WTC11 (cell line): ENCODE measurements at regions not wholly inside any gene's neighbourhood (a gene's known extent, or its start where the extent isn't known, plus 50 kb on each side); places are given as distances from the start of the nearest gene placed in this dataset.

Source experiments
- ATAC-seq: fragments of 200-7000 bp; cut with Tn5 transposase; 2 replicates; pipeline ENCODE4 v1.10.0; 2021; ENCODE audit warnings: mild to moderate bottlenecking, moderate library complexity
- CTCF ChIA-PET: fragments of 300-600 bp; sonication (Branson Sonifier 250); formaldehyde crosslinking; loops from one replicate; lab custom pipeline; 2021; ENCODE audit warnings: antibody characterized with exemption; lab: Charles Lee
- POLR2A ChIA-PET: fragments of 350-600 bp; sonication (Branson Sonifier 250); formaldehyde crosslinking; loops from one replicate; lab custom pipeline; 2021; ENCODE audit warnings: antibody characterized with exemption; lab: Charles Lee
- DNase-seq: peaks from one replicate; pipeline ENCODE4 v3.0.0; 2021; ENCODE audit warnings: low spot score
- H3K27ac Mint-ChIP-seq: 2 replicates; pipeline ENCODE4 v1.8.0; 2021; ENCODE audit warnings: mixed read lengths
- H3K27me3 Mint-ChIP-seq: 2 replicates; pipeline ENCODE4 v1.8.0; 2021; ENCODE audit warnings: low read depth, mild to moderate bottlenecking, moderate library complexity, mixed read lengths
- H3K36me3 Mint-ChIP-seq: 2 replicates; pipeline ENCODE4 v1.8.0; 2021; ENCODE audit warnings: mixed read lengths
- H3K4me1 Mint-ChIP-seq: 2 replicates; pipeline ENCODE4 v1.8.0; 2022; ENCODE audit warnings: mixed read lengths
- H3K4me3 Mint-ChIP-seq: 2 replicates; pipeline ENCODE4 v1.8.0; 2021; ENCODE audit warnings: mild to moderate bottlenecking, moderate library complexity, mixed read lengths
- H3K9me3 Mint-ChIP-seq: 2 replicates; pipeline ENCODE4 v1.8.0; 2021; ENCODE audit warnings: mixed read lengths
- ATF1 ChIP-seq: sonication (generic); formaldehyde crosslinking; IDR thresholded peaks from 2 replicates; pipeline ENCODE4 v1.8.1; 2023; ENCODE audit warnings: mild to moderate bottlenecking, moderate library complexity, missing genetic modification reagents
- ATF6 ChIP-seq: sonication (generic); formaldehyde crosslinking; IDR thresholded peaks from 2 replicates; pipeline ENCODE4 v1.8.1; 2023; ENCODE audit warnings: mild to moderate bottlenecking, missing genetic modification reagents
- CREM ChIP-seq: sonication (generic); formaldehyde crosslinking; IDR thresholded peaks from 2 replicates; pipeline ENCODE4 v1.8.1; 2022; ENCODE audit warnings: mild to moderate bottlenecking, missing genetic modification reagents, moderate library complexity
- E2F1 ChIP-seq: sonication (generic); formaldehyde crosslinking; IDR thresholded peaks from 2 replicates; pipeline ENCODE4 v1.8.0; 2022; ENCODE audit warnings: mild to moderate bottlenecking, missing genetic modification reagents
- ESRRA ChIP-seq: sonication (generic); formaldehyde crosslinking; IDR thresholded peaks from 2 replicates; pipeline ENCODE4 v1.8.1; 2022; ENCODE audit warnings: mild to moderate bottlenecking, missing genetic modification reagents, borderline replicate concordance
- IRF2 ChIP-seq: sonication (generic); formaldehyde crosslinking; IDR thresholded peaks from 2 replicates; pipeline ENCODE4 v1.8.0; 2022; ENCODE audit warnings: low read depth, missing genetic modification reagents, borderline replicate concordance
- MYBL2 ChIP-seq: sonication (generic); formaldehyde crosslinking; IDR thresholded peaks from 2 replicates; pipeline ENCODE4 v1.8.1; 2023; ENCODE audit warnings: mild to moderate bottlenecking, moderate library complexity, missing genetic modification reagents
- NR1H2 ChIP-seq: sonication (generic); formaldehyde crosslinking; IDR thresholded peaks from 2 replicates; pipeline ENCODE4 v1.9.0; 2021; ENCODE audit warnings: mild to moderate bottlenecking, moderate library complexity, missing genetic modification reagents
- NR3C1 ChIP-seq: sonication (generic); formaldehyde crosslinking; conservative IDR thresholded peaks from 2 replicates; pipeline ENCODE4 v1.8.1; 2023; ENCODE audit warnings: low read depth, mild to moderate bottlenecking, missing genetic modification reagents
- PRRX2 ChIP-seq: fragments of 250-450 bp; sonication (Bioruptor Pico); IDR thresholded peaks from 2 replicates; pipeline ENCODE4 v1.8.0; 2021; ENCODE audit warnings: mild to moderate bottlenecking
- RORB ChIP-seq: fragments of 250-450 bp; sonication (Bioruptor Pico); IDR thresholded peaks from 2 replicates; pipeline ENCODE4 v1.9.0; 2021; ENCODE audit warnings: mild to moderate bottlenecking
- SMAD3 ChIP-seq: sonication (generic); formaldehyde crosslinking; IDR thresholded peaks from 2 replicates; pipeline ENCODE4 v1.8.0; 2022; ENCODE audit warnings: missing genetic modification reagents, mild to moderate bottlenecking, borderline replicate concordance
- SP1 ChIP-seq: sonication (generic); formaldehyde crosslinking; conservative IDR thresholded peaks from 2 replicates; pipeline ENCODE4 v1.8.1; 2022; ENCODE audit warnings: missing genetic modification reagents
- TCF7 ChIP-seq: sonication (generic); formaldehyde crosslinking; IDR thresholded peaks from 2 replicates; pipeline ENCODE4 v1.8.0; 2022; ENCODE audit warnings: mild to moderate bottlenecking, low read depth, missing genetic modification reagents, moderate library complexity
- TP53 ChIP-seq: sonication (generic); formaldehyde crosslinking; IDR thresholded peaks from 2 replicates; pipeline ENCODE4 v1.8.1; 2023; ENCODE audit warnings: mild to moderate bottlenecking, missing genetic modification reagents
- ZNF121 ChIP-seq: sonication (generic); formaldehyde crosslinking; IDR thresholded peaks from 2 replicates; pipeline ENCODE4 v1.8.0; 2023; ENCODE audit warnings: missing genetic modification reagents
- TF ChIP-seq, protein P1 (sequence below): sonication (generic); formaldehyde crosslinking; IDR thresholded peaks from 2 replicates; pipeline ENCODE4 v1.8.1; 2022; ENCODE audit warnings: low read depth, missing genetic modification reagents, borderline replicate concordance
- TF ChIP-seq, protein P2 (sequence below): sonication (generic); formaldehyde crosslinking; IDR thresholded peaks from 2 replicates; pipeline ENCODE4 v1.8.1; 2022; ENCODE audit warnings: mild to moderate bottlenecking, moderate library complexity, missing genetic modification reagents
- TF ChIP-seq, protein P3 (sequence below): sonication (generic); formaldehyde crosslinking; IDR thresholded peaks from 2 replicates; pipeline ENCODE4 v1.8.1; 2023; ENCODE audit warnings: mild to moderate bottlenecking, missing genetic modification reagents, moderate library complexity
- TF ChIP-seq, protein P4 (sequence below): sonication (generic); formaldehyde crosslinking; IDR thresholded peaks from 2 replicates; pipeline ENCODE4 v1.8.1; 2023; ENCODE audit warnings: mild to moderate bottlenecking, moderate library complexity, missing genetic modification reagents
- TF ChIP-seq, protein P5 (sequence below): sonication (generic); formaldehyde crosslinking; IDR thresholded peaks from 2 replicates; pipeline ENCODE4 v1.8.1; 2023; ENCODE audit warnings: mild to moderate bottlenecking, missing genetic modification reagents, moderate library complexity
- TF ChIP-seq, protein P6 (sequence below): fragments of 250-450 bp; sonication (Bioruptor Pico); conservative IDR thresholded peaks from 2 replicates; pipeline ENCODE4 v1.9.0; 2021; ENCODE audit warnings: mild to moderate bottlenecking

DNA sequence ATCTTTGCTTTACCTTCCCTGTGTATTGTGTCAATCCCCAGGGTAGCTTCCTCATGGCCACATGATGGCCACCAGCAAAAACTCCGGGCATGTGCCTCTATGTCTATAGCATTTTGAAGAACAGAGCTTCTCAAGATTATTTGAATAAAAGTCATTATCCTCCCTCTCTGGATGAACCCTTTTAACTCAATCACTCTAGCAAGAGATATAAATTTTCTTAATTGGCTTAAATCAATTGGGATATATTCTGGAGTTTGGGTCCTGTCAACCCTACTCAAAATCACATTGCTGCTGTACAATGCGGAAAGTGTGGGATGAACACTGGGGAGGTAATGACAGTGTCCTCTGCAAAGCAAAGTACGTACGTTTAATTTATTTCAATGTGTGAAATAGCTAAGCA is 370.6 kb upstream of the LRRC3B start (continued):
- TF ChIP-seq MYBL2 (CRISPR knock-in tag) (no peak), ATF1 (CRISPR knock-in tag) (no peak)
- TF ChIP-seq, protein P1, sequence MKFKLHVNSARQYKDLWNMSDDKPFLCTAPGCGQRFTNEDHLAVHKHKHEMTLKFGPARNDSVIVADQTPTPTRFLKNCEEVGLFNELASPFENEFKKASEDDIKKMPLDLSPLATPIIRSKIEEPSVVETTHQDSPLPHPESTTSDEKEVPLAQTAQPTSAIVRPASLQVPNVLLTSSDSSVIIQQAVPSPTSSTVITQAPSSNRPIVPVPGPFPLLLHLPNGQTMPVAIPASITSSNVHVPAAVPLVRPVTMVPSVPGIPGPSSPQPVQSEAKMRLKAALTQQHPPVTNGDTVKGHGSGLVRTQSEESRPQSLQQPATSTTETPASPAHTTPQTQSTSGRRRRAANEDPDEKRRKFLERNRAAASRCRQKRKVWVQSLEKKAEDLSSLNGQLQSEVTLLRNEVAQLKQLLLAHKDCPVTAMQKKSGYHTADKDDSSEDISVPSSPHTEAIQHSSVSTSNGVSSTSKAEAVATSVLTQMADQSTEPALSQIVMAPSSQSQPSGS (CRISPR knock-in tag), result no peak
- TF ChIP-seq, protein P2, sequence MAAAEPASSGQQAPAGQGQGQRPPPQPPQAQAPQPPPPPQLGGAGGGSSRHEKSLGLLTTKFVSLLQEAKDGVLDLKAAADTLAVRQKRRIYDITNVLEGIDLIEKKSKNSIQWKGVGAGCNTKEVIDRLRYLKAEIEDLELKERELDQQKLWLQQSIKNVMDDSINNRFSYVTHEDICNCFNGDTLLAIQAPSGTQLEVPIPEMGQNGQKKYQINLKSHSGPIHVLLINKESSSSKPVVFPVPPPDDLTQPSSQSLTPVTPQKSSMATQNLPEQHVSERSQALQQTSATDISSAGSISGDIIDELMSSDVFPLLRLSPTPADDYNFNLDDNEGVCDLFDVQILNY (CRISPR knock-in tag), result no peak

GRCh38 chr3:26256224-26256623 is 366.3 kb upstream of the LRRC3B start:
- POLR2A ChIA-PET, result no interaction called here
- no peak for TF ChIP-seq ZNF121
- no peak for TF ChIP-seq TCF7 (CRISPR knock-in tag)
- TF ChIP-seq, protein P3, sequence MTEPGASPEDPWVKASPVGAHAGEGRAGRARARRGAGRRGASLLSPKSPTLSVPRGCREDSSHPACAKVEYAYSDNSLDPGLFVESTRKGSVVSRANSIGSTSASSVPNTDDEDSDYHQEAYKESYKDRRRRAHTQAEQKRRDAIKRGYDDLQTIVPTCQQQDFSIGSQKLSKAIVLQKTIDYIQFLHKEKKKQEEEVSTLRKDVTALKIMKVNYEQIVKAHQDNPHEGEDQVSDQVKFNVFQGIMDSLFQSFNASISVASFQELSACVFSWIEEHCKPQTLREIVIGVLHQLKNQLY (CRISPR knock-in tag), result no peak
- no peak for TF ChIP-seq RORB (CRISPR knock-in tag)
- TF ChIP-seq, protein P4, sequence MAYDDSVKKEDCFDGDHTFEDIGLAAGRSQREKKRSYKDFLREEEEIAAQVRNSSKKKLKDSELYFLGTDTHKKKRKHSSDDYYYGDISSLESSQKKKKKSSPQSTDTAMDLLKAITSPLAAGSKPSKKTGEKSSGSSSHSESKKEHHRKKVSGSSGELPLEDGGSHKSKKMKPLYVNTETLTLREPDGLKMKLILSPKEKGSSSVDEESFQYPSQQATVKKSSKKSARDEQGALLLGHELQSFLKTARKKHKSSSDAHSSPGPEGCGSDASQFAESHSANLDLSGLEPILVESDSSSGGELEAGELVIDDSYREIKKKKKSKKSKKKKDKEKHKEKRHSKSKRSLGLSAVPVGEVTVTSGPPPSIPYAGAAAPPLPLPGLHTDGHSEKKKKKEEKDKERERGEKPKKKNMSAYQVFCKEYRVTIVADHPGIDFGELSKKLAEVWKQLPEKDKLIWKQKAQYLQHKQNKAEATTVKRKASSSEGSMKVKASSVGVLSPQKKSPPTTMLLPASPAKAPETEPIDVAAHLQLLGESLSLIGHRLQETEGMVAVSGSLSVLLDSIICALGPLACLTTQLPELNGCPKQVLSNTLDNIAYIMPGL, result no peak
- no peak for TF ChIP-seq IRF2 (CRISPR knock-in tag)
- TF ChIP-seq ATF6 (CRISPR knock-in tag), result no peak
- TF ChIP-seq CREM (CRISPR knock-in tag), result no peak
- H3K27ac Mint-ChIP-seq, result no peak overlapping the region
- no peaks in the 10 kb centered on the region for H3K27me3 Mint-ChIP-seq
- H3K9me3 Mint-ChIP-seq, result peaks cover 8% of the 10 kb centered on the region; the same call in 1 of the 2 replicates
- no peak overlapping the region for H3K4me3 Mint-ChIP-seq
- H3K4me1 Mint-ChIP-seq, result peaks cover 7% of the 10 kb centered on the region; the same call in 1 of the 2 replicates
- DNase-seq (no peak), ATAC-seq (no peak)
- no peaks in the 10 kb centered on the region for H3K36me3 Mint-ChIP-seq
- CTCF ChIA-PET, result no interaction called here

DNA sequence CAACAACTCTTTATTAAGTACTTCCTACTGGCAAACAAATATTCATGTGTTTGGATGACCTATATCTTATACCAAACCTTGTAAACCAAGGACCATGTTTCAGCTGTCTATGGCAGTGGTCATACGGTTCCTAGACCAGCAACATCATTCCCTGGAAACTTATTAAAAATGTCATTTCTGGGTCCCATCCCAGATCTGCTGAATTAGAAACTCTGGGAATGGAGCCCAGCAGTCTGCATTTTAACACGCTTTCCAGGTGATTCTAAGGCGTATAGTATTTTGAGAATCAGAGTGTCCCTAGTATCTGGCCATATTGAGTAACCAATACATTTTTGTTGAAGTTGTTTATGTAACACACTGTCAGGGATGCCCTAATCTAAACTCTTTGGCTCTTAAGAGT is 363.4 kb upstream of the LRRC3B start:
- peaks cover 7% of the 10 kb centered on the region; the same call in 1 of the 2 replicates for H3K4me1 Mint-ChIP-seq
- ChIA-PET POLR2A (interaction anchor here (0.5 kb wide), 1 partner anchor 1256 kb away, joined by 3 read pairs; no protein-coding TSS in a partner anchor), CTCF (no interaction called here)
- H3K27me3 Mint-ChIP-seq, result no peaks in the 10 kb centered on the region
- no peak overlapping the region for H3K27ac Mint-ChIP-seq
- no peaks in the 10 kb centered on the region for H3K36me3 Mint-ChIP-seq
- DNase-seq, result no peak
- ATAC-seq, result no peak
- H3K4me3 Mint-ChIP-seq, result no peak overlapping the region
- peaks cover 8% of the 10 kb centered on the region; the same call in 1 of the 2 replicates for H3K9me3 Mint-ChIP-seq
- TF ChIP-seq, protein P2 (CRISPR knock-in tag), result no peak
- TF ChIP-seq NR1H2 (CRISPR knock-in tag) (no peak), PRRX2 (CRISPR knock-in tag) (no peak), SMAD3 (CRISPR knock-in tag) (no peak), ESRRA (CRISPR knock-in tag) (no peak), E2F1 (no peak), TP53 (CRISPR knock-in tag) (no peak), NR3C1 (CRISPR knock-in tag) (no peak), SP1 (CRISPR knock-in tag) (no peak)
- TF ChIP-seq, protein P5, sequence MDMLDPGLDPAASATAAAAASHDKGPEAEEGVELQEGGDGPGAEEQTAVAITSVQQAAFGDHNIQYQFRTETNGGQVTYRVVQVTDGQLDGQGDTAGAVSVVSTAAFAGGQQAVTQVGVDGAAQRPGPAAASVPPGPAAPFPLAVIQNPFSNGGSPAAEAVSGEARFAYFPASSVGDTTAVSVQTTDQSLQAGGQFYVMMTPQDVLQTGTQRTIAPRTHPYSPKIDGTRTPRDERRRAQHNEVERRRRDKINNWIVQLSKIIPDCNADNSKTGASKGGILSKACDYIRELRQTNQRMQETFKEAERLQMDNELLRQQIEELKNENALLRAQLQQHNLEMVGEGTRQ (CRISPR knock-in tag), result no peak
- TF ChIP-seq, protein P6, sequence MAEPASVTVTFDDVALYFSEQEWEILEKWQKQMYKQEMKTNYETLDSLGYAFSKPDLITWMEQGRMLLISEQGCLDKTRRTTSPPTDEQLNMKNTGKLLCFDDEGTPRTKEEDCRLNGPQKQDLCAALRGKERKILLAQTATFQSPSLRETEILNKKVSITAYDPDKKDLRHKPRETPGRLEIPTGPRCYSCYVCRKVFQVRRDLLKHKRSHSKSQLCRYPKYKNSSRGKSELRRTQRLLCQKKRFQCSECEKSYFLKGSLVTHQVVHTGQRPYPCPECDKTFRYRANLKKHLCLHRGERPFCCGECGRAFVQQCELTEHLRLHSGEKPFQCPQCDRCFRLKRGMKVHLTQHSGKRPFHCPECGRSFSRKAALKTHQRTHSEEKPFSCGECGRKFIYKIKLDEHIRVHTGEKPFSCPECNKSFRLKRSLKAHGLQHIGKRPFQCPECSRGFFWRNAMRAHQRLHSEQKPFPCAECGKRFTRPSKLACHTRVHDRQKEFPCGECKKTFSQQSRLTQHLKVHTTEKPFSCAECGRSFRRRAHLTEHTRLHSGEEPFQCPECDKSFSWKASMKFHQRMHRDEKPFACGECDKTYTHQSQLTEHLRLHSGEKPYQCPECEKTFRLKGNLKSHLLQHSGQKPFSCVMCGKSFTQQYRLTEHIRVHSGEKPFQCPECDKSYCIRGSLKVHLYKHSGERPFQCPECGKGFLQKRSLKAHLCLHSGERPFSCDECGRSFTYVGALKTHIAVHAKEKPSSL (CRISPR knock-in tag), result no peak
